GM18519 (cell line): ENCODE measurements at regions not wholly inside any gene's neighbourhood (a gene's known extent, or its start where the extent isn't known, plus 50 kb on each side); places are given as distances from the start of the nearest gene placed in this dataset.

Source experiments
- ATAC-seq: cut with Tn5 transposase; IDR thresholded peaks from one replicate; pipeline ENCODE4 v1.9.1; 2021; ENCODE audit warnings: mild to moderate bottlenecking, moderate library complexity; ENCODE audit not compliant: unreplicated experiment, low FRiP score

- no peak for ATAC-seq
Observed at GRCh38 chr2:13550285-13551231, 833.8 kb downstream of the TRIB2 start.

- peak; percentile 49 for ATAC-seq
Observed at GRCh38 chr2:13558368-13558767, 841.6 kb downstream of the TRIB2 start.

- peak; percentile 57 for ATAC-seq
Observed at GRCh38 chr2:13560322-13560721, 843.6 kb downstream of the TRIB2 start.

GRCh38 chr2:13572466-13572865 lies 855.7 kb downstream of the TRIB2 start:
- no peak for ATAC-seq

- ATAC-seq: no peak
Observed at GRCh38 chr2:13574831-13575230, 858.1 kb downstream of the TRIB2 start.

- ATAC-seq: no peak
Observed at GRCh38 chr2:13576406-13577036, 859.8 kb downstream of the TRIB2 start.

- no peak for ATAC-seq
Observed at GRCh38 chr2:13578547-13578946, 861.8 kb downstream of the TRIB2 start.

GRCh38 chr2:13581471-13581870 lies 864.7 kb downstream of the TRIB2 start:
- ATAC-seq: no peak

- no peak for ATAC-seq
Observed at GRCh38 chr2:13583609-13584008, 866.9 kb downstream of the TRIB2 start.

GRCh38 chr2:13584020-13584419 lies 867.3 kb downstream of the TRIB2 start:
- ATAC-seq: no peak

GRCh38 chr2:13585732-13586131 lies 869.0 kb downstream of the TRIB2 start:
- ATAC-seq: no peak

GRCh38 chr2:13596233-13596632 lies 879.5 kb downstream of the TRIB2 start:
- no peak for ATAC-seq

- ATAC-seq: no peak
Observed at GRCh38 chr2:13597176-13597575, 880.4 kb downstream of the TRIB2 start.

GRCh38 chr2:13601506-13601905 lies 884.8 kb downstream of the TRIB2 start:
- no peak for ATAC-seq

GRCh38 chr2:13604951-13605661 lies 888.4 kb downstream of the TRIB2 start:
- no peak for ATAC-seq

- ATAC-seq: no peak
Observed at GRCh38 chr2:13607139-13607538, 890.4 kb downstream of the TRIB2 start.

GRCh38 chr2:13611939-13612338 lies 895.2 kb downstream of the TRIB2 start:
- ATAC-seq: no peak

- no peak for ATAC-seq
Observed at GRCh38 chr2:13616059-13616458, 899.3 kb downstream of the TRIB2 start.

GRCh38 chr2:13616616-13617015 lies 899.9 kb downstream of the TRIB2 start:
- ATAC-seq: no peak

GRCh38 chr2:13628122-13628521 lies 911.4 kb downstream of the TRIB2 start:
- ATAC-seq: no peak

GRCh38 chr2:13638181-13638580 lies 921.4 kb downstream of the TRIB2 start:
- no peak for ATAC-seq
